ENCODE measurements at regions not wholly inside any gene's neighbourhood (a gene's known extent, or its start where the extent isn't known, plus 50 kb on each side); places are given as distances from the start of the nearest gene placed in this dataset.

- TF ChIP-seq, protein P1, sequence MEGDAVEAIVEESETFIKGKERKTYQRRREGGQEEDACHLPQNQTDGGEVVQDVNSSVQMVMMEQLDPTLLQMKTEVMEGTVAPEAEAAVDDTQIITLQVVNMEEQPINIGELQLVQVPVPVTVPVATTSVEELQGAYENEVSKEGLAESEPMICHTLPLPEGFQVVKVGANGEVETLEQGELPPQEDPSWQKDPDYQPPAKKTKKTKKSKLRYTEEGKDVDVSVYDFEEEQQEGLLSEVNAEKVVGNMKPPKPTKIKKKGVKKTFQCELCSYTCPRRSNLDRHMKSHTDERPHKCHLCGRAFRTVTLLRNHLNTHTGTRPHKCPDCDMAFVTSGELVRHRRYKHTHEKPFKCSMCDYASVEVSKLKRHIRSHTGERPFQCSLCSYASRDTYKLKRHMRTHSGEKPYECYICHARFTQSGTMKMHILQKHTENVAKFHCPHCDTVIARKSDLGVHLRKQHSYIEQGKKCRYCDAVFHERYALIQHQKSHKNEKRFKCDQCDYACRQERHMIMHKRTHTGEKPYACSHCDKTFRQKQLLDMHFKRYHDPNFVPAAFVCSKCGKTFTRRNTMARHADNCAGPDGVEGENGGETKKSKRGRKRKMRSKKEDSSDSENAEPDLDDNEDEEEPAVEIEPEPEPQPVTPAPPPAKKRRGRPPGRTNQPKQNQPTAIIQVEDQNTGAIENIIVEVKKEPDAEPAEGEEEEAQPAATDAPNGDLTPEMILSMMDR (IDR thresholded peaks at IDR 0.05), result no peak
- TF ChIP-seq POLR2A (IDR thresholded peaks at IDR 0.05) (no peak), EP300 (IDR thresholded peaks at IDR 0.05) (no peak)
Observed at GRCh38 chr19:20273951-20274570, 107.0 kb downstream of the ZNF486 start.

Data from ovary (tissue), 3 donors.